Natural killer cell (primary cell): ENCODE measurements at regions not wholly inside any gene's neighbourhood (a gene's known extent, or its start where the extent isn't known, plus 50 kb on each side); places are given as distances from the start of the nearest gene placed in this dataset.

Experiments used
- ATAC-seq, 3 donors: fragments of 150-1000 bp in 2 of 3; fragments of 200-7000 bp in 1 of 3; cut with Tn5 transposase; 1 replicate in 1 of 3; 2 replicates in 2 of 3; pipeline ENCODE4 v1.10.0; 2021; ENCODE audit warnings: mild to moderate bottlenecking in 2 of 3, moderate library complexity in 2 of 3
- DNase-seq, 2 donors: peaks; one replicate each; pipeline versions ENCODE4 v3.0.0 to v3.0.0-alpha.2; 2013 to 2021; ENCODE audit warnings: mixed read lengths in 1 of 2
- H3K27ac ChIP-seq: one replicate; pipeline ENCODE4 v1.5.1; 2013; ENCODE audit warnings: mild to moderate bottlenecking, low read length
- H3K27me3 ChIP-seq: one replicate; pipeline ENCODE4 v1.6.1; 2013; ENCODE audit warnings: low read length; ENCODE audit not compliant: control insufficient read depth, insufficient read depth
- H3K36me3 ChIP-seq: one replicate; pipeline ENCODE4 v1.6.1; 2013; ENCODE audit warnings: low read length; ENCODE audit not compliant: control insufficient read depth, insufficient read depth
- H3K4me1 ChIP-seq: one replicate; pipeline ENCODE4 v1.6.1; 2013; ENCODE audit warnings: low read length; ENCODE audit not compliant: control insufficient read depth, insufficient read depth
- H3K4me3 ChIP-seq: one replicate; pipeline ENCODE4 v1.5.1; 2013; ENCODE audit warnings: low read length
- H3K9me3 ChIP-seq: one replicate; pipeline ENCODE4 v1.6.1; 2013; ENCODE audit warnings: low read length; ENCODE audit not compliant: control insufficient read depth, insufficient read depth
- H3K27ac Mint-ChIP-seq, 2 donors: one replicate each; pipeline ENCODE4 v1.8.0; 2022; ENCODE audit warnings: mild to moderate bottlenecking in 2 of 2, mixed read lengths in 2 of 2, moderate library complexity in 1 of 2
- H3K27me3 Mint-ChIP-seq, 2 donors: one replicate each; pipeline ENCODE4 v1.8.0; 2022; ENCODE audit warnings: low read depth in 2 of 2, mixed read lengths in 2 of 2
- H3K36me3 Mint-ChIP-seq: one replicate; pipeline ENCODE4 v1.8.0; 2022; ENCODE audit warnings: mixed read lengths
- H3K4me1 Mint-ChIP-seq, 2 donors: one replicate each; pipeline ENCODE4 v1.8.0; 2022; ENCODE audit warnings: mixed read lengths in 2 of 2
- H3K4me3 Mint-ChIP-seq: one replicate; pipeline ENCODE4 v1.8.0; 2022; ENCODE audit warnings: mild to moderate bottlenecking, moderate library complexity, mixed read lengths
- H3K9me3 Mint-ChIP-seq, 2 donors: one replicate each; pipeline ENCODE4 v1.8.0; 2022; ENCODE audit warnings: mixed read lengths in 2 of 2
- WGBS: methylation state at CpG from one replicate; pipeline ENCODE4 v1.1.7; 2013; ENCODE audit warnings: missing lambda C conversion rate; ENCODE audit not compliant: insufficient coverage; 5-methylcytosine and 5-hydroxymethylcytosine counted together
- intact Hi-C: fragments of 100-400 bp; cut with micrococcal nuclease; formaldehyde crosslinking; loops from one replicate; pipeline ENCODE4 v1.14.2; 2022
- TF ChIP-seq, protein P1 (sequence below): fragments of 200-600 bp; IDR thresholded peaks from one replicate; pipeline ENCODE4 v1.8.0; 2022; ENCODE audit warnings: antibody characterized with exemption

DNA sequence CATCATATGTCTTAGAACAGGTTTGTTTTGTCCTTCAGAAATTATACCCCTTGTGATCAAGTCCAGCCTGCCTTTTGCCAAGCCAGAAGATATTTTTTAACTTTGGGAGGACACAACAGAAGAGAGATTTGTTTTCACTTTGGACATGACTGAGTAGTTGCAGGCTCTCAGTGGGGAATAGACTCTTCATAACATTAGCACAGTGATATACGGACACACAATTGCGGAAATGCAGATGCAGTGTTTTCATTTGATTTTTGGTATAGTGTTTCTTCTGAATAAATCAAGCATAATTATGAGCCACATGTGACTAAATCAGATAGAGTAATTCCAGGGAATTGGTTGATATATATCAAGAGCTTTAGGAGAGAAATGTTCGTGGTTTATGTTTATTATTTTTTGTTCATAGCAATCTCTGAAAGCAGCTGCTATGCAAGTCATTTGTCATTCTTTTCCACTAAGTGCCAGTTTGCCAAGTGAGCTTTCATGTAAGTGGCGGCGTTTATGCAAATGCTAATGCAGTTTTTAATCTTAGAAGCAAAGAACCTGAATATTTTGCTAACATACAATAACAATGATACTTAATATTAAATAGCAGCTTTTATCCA is 69.6 kb upstream of the HDAC9 start:
- Histone ChIP-seq H3K9me3 (no peaks in the 10 kb centered on the region), H3K4me1 (no peaks in the 10 kb centered on the region), H3K27ac (no peak overlapping the region), H3K27me3 (no peaks in the 10 kb centered on the region), H3K36me3 (no peaks in the 10 kb centered on the region), H3K4me3 (no peak overlapping the region)
- H3K27me3 Mint-ChIP-seq, result no peaks in the 10 kb centered on the region
- H3K4me3 Mint-ChIP-seq, result no peak overlapping the region
- intact Hi-C loops, result no loop called here
- peaks cover 0 to 2% of the 10 kb centered on the region in 2 donors for H3K9me3 Mint-ChIP-seq
- TF ChIP-seq, protein P1, sequence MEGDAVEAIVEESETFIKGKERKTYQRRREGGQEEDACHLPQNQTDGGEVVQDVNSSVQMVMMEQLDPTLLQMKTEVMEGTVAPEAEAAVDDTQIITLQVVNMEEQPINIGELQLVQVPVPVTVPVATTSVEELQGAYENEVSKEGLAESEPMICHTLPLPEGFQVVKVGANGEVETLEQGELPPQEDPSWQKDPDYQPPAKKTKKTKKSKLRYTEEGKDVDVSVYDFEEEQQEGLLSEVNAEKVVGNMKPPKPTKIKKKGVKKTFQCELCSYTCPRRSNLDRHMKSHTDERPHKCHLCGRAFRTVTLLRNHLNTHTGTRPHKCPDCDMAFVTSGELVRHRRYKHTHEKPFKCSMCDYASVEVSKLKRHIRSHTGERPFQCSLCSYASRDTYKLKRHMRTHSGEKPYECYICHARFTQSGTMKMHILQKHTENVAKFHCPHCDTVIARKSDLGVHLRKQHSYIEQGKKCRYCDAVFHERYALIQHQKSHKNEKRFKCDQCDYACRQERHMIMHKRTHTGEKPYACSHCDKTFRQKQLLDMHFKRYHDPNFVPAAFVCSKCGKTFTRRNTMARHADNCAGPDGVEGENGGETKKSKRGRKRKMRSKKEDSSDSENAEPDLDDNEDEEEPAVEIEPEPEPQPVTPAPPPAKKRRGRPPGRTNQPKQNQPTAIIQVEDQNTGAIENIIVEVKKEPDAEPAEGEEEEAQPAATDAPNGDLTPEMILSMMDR, result no peak
- H3K27ac Mint-ChIP-seq, result no peak overlapping the region
- 97% methylated on average over 5 of the region's 5 CpGs for WGBS
- peaks cover 0 to 13% of the 10 kb centered on the region in 2 donors for H3K4me1 Mint-ChIP-seq
- ATAC-seq, result no peak
- no peak for DNase-seq
- H3K36me3 Mint-ChIP-seq, result no peaks in the 10 kb centered on the region

DNA sequence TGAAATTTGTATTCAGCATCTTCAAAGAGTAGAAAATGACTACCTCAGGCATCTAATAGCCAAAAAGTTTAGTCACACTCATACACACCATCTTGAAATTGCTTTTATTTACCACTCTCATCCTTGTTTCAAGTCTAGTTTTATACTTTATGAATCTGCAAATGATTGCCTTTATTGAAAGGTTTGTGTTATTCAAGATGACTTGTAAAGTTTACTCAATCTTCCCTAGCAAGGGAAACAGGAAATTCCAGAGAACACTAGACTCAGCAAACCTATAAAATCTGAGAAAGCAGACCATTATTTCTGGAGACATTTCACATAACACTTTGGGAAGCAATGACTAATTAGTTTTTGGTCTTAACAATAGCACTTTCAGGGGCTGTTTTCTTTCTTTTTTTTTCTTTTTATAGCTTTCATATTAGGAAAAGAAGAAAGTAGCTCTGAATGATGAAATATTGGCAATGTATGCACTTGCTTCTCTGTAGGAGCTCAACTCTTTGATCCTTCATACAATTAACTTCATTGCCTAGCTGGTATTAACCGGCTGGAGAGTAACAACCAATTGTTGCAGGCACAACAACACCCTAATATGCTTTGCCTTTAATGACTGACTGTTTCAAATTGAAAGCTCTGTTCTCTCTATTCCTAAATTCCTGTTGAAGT is 68.9 kb upstream of the HDAC9 start:
- H3K27ac ChIP-seq, result no peak overlapping the region
- H3K4me3 Mint-ChIP-seq, result no peak overlapping the region
- no peak for ATAC-seq

DNA sequence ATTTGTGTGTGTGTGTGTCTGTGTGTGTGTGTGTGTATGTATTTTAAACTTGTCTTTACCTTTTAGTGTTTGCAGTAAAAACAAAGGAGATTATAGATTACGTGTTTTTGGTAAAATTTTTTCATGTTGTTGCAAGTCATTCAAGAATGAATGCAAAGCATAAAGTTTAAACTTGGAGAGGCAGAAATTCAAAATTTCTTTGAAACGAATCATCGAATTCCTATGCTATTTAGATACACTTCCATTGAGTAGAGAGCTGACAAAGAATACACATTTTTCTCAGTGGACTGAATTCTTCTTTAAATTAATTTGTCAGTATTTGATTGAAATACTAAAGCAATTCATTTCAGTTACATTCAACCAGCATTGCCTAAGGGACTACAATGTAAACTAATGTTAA is 66.0 kb upstream of the HDAC9 start:
- intact Hi-C loops, result no loop called here
- Mint-ChIP-seq H3K27ac (no peak overlapping the region), H3K4me3 (no peak overlapping the region), H3K27me3 (no peaks in the 10 kb centered on the region), H3K4me1 (peaks cover 0 to 6% of the 10 kb centered on the region in 2 donors), H3K9me3 (peaks cover 0 to 2% of the 10 kb centered on the region in 2 donors), H3K36me3 (no peaks in the 10 kb centered on the region)
- TF ChIP-seq, protein P1, result no peak
- Histone ChIP-seq H3K27ac (no peak overlapping the region), H3K36me3 (no peaks in the 10 kb centered on the region), H3K4me1 (no peaks in the 10 kb centered on the region), H3K4me3 (no peak overlapping the region), H3K9me3 (no peaks in the 10 kb centered on the region), H3K27me3 (no peaks in the 10 kb centered on the region)
- DNase-seq (no peak), ATAC-seq (no peak)
- 89% methylated on average over 1 of the region's 3 CpGs for WGBS

More for the DNA sequence above, 68.9 kb upstream of the HDAC9 start:
- H3K9me3 ChIP-seq, result no peaks in the 10 kb centered on the region
- TF ChIP-seq, protein P1, result no peak
- H3K27ac Mint-ChIP-seq, result no peak overlapping the region
- H3K36me3 ChIP-seq, result no peaks in the 10 kb centered on the region
- no peaks in the 10 kb centered on the region for H3K27me3 Mint-ChIP-seq
- H3K4me3 ChIP-seq, result no peak overlapping the region
- intact Hi-C loops, result no loop called here
- no peaks in the 10 kb centered on the region for H3K4me1 ChIP-seq
- no peaks in the 10 kb centered on the region for H3K27me3 ChIP-seq
- peaks cover 0 to 13% of the 10 kb centered on the region in 2 donors for H3K4me1 Mint-ChIP-seq
- H3K9me3 Mint-ChIP-seq, result peaks cover 0 to 2% of the 10 kb centered on the region in 2 donors
- 100% methylated on average over 1 of the region's 1 CpG for WGBS
- no peak for DNase-seq
- no peaks in the 10 kb centered on the region for H3K36me3 Mint-ChIP-seq
